ENCODE measurements at regions not wholly inside any gene's neighbourhood (a gene's known extent, or its start where the extent isn't known, plus 50 kb on each side); places are given as distances from the start of the nearest gene placed in this dataset.

- H4K8ac ChIP-seq (ENCODE audit: low read depth in 2 of 2, low read length in 2 of 2) = no peak overlapping the region
- no peak overlapping the region for H2BK15ac ChIP-seq (ENCODE audit: low read depth, low read length)
- H4K20me1 ChIP-seq (ENCODE audit: insufficient read depth, low read length) = no peaks in the 10 kb centered on the region
- H3K36me3 ChIP-seq (ENCODE audit: control insufficient read depth, insufficient read depth, low read length) = no peaks in the 10 kb centered on the region
- H2AK9ac ChIP-seq (replicated peaks; ENCODE audit: low read depth, low read length, poor library complexity) = no peak overlapping the region
- in situ Hi-C loops (cut with MboI; ENCODE audit: low sequenced_read_pairs) (no loop called here), dilution Hi-C loops (cut with HindIII; ENCODE audit: low sequenced_read_pairs, unreplicated experiment) (no loop called here), intact Hi-C loops (cut with micrococcal nuclease) (no loop called here)
- H3K27me3 ChIP-seq (ENCODE audit: control insufficient read depth, insufficient read depth, low read length) = no peaks in the 10 kb centered on the region
- H3K18ac ChIP-seq (ENCODE audit: low read depth, low read length) = no peak overlapping the region
- ATAC-seq (ENCODE audit: low read depth) = no peak
- H3K9me3 ChIP-seq (ENCODE audit: control insufficient read depth, insufficient read depth, low read length) = no peaks in the 10 kb centered on the region
- no peaks in the 10 kb centered on the region for H3K79me1 ChIP-seq (ENCODE audit: low read depth in 1 of 2, low read length in 2 of 2)
- H3K4me1 ChIP-seq (ENCODE audit: control insufficient read depth, insufficient read depth, low read length) = no peaks in the 10 kb centered on the region
- WGBS, 2 experiments (ENCODE audit: extremely low coverage in 2 of 2, insufficient read length in 1 of 2) = no CpG with 5 or more reads among the region's 5 CpGs
- H3K4me2 ChIP-seq (ENCODE audit: low read depth, low read length) = no peak overlapping the region
- TF ChIP-seq, protein P1, sequence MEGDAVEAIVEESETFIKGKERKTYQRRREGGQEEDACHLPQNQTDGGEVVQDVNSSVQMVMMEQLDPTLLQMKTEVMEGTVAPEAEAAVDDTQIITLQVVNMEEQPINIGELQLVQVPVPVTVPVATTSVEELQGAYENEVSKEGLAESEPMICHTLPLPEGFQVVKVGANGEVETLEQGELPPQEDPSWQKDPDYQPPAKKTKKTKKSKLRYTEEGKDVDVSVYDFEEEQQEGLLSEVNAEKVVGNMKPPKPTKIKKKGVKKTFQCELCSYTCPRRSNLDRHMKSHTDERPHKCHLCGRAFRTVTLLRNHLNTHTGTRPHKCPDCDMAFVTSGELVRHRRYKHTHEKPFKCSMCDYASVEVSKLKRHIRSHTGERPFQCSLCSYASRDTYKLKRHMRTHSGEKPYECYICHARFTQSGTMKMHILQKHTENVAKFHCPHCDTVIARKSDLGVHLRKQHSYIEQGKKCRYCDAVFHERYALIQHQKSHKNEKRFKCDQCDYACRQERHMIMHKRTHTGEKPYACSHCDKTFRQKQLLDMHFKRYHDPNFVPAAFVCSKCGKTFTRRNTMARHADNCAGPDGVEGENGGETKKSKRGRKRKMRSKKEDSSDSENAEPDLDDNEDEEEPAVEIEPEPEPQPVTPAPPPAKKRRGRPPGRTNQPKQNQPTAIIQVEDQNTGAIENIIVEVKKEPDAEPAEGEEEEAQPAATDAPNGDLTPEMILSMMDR (conservative IDR thresholded peaks at IDR 0.05; ENCODE audit: low read depth, low read length) = no peak
- TF ChIP-seq POLR2A (IDR thresholded peaks at IDR 0.05; ENCODE audit: low read depth, low read length) (no peak), SMC3 (IDR thresholded peaks at IDR 0.05; ENCODE audit: low read depth, low read length) (no peak), MAFK (IDR thresholded peaks at IDR 0.05; ENCODE audit: low read depth, low read length) (no peak), RFX5 (IDR thresholded peaks at IDR 0.05; ENCODE audit: low read depth, low read length) (no peak), USF2 (IDR thresholded peaks at IDR 0.05; ENCODE audit: low read depth, low read length) (no peak), BHLHE40 (IDR thresholded peaks at IDR 0.05; ENCODE audit: low read depth, low read length) (no peak), CEBPB (IDR thresholded peaks at IDR 0.05; ENCODE audit: low read depth, low read length) (no peak), FOS (IDR thresholded peaks at IDR 0.05; ENCODE audit: low read depth, low read length) (no peak), CHD1 (IDR thresholded peaks at IDR 0.05; ENCODE audit: low read depth, low read length) (no peak), MAZ (IDR thresholded peaks at IDR 0.05; ENCODE audit: borderline replicate concordance, low read depth, low read length) (no peak), MXI1 (IDR thresholded peaks at IDR 0.05; ENCODE audit: borderline replicate concordance, low read depth, low read length) (no peak), RCOR1 (IDR thresholded peaks at IDR 0.05; ENCODE audit: insufficient replicate concordance, low read length) (no peak), RAD21 (IDR thresholded peaks at IDR 0.05; ENCODE audit: low read length) (no peak), NFE2L2 (IDR thresholded peaks at IDR 0.05; ENCODE audit: low read depth, low read length) (no peak)
- TF ChIP-seq, protein P2, sequence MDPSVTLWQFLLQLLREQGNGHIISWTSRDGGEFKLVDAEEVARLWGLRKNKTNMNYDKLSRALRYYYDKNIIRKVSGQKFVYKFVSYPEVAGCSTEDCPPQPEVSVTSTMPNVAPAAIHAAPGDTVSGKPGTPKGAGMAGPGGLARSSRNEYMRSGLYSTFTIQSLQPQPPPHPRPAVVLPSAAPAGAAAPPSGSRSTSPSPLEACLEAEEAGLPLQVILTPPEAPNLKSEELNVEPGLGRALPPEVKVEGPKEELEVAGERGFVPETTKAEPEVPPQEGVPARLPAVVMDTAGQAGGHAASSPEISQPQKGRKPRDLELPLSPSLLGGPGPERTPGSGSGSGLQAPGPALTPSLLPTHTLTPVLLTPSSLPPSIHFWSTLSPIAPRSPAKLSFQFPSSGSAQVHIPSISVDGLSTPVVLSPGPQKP (IDR thresholded peaks at IDR 0.05; ENCODE audit: borderline replicate concordance, low read depth, low read length) = no peak
- H3K9ac ChIP-seq (ENCODE audit: low read depth, low read length) = no peak overlapping the region
- H3K4me3 ChIP-seq (ENCODE audit: insufficient read depth, low read depth, low read length) = no peak overlapping the region
- H2BK120ac ChIP-seq (ENCODE audit: low read depth, low read length) = no peak overlapping the region
- no peak overlapping the region for H3K56ac ChIP-seq (ENCODE audit: extremely low read depth, insufficient read depth, low read length)
- no peak overlapping the region for H3K14ac ChIP-seq (replicated peaks; ENCODE audit: low read depth, low read length)
- no peak overlapping the region for H3K23ac ChIP-seq (ENCODE audit: low read depth, low read length)
- BruUV-seq (replicated peaks) = no TSS peak
- no peak overlapping the region for H4K5ac ChIP-seq (ENCODE audit: low read depth, low read length)
- no peak overlapping the region for H2AFZ ChIP-seq (replicated peaks; ENCODE audit: low read length, poor library complexity)
- H2AK5ac ChIP-seq (ENCODE audit: low read depth, low read length) = no peak overlapping the region
- no peak overlapping the region for H3K4ac ChIP-seq (ENCODE audit: low read depth, low read length)
- H4K91ac ChIP-seq (ENCODE audit: insufficient read depth, low read depth, low read length) = no peak overlapping the region
- ChIA-PET CTCF (no interaction called here), POLR2A (ENCODE audit: unreplicated experiment) (no interaction called here)
- no peaks in the 10 kb centered on the region for H3K9me1 ChIP-seq (ENCODE audit: insufficient read depth, low read length)
- no peak overlapping the region for H2BK5ac ChIP-seq (ENCODE audit: low read depth, low read length, poor library complexity, severe bottlenecking)
- H3K27ac ChIP-seq (ENCODE audit: insufficient read depth, low read length) = no peak overlapping the region
- no peak overlapping the region for H2BK20ac ChIP-seq (ENCODE audit: low read depth, low read length)
- no peak for DNase-seq
These were observed 418.6 kb upstream of the MAN1A1 start for GRCh38 chr6:119768201-119768600.

All from IMR-90 (cell line).